NB4 (cell line): ENCODE measurements at regions not wholly inside any gene's neighbourhood (a gene's known extent, or its start where the extent isn't known, plus 50 kb on each side); places are given as distances from the start of the nearest gene placed in this dataset.

ENCODE experiments used
- MYC ChIP-seq: IDR thresholded peaks from 2 replicates; pipeline ENCODE4 v1.6.1; 2011; ENCODE audit warnings: low read depth, low read length
- POLR2A ChIP-seq: IDR thresholded peaks from 2 replicates; pipeline ENCODE4 v1.6.1; 2011; ENCODE audit warnings: mild to moderate bottlenecking; ENCODE audit not compliant: insufficient read length; ENCODE audit errors: extremely low read depth
- TF ChIP-seq, protein P1 (sequence below): IDR thresholded peaks from one replicate; pipeline ENCODE4 v1.5.1; 2012; ENCODE audit warnings: low read depth, low read length
- TF ChIP-seq, protein P2 (sequence below): IDR thresholded peaks from 2 replicates; pipeline ENCODE4 v1.6.1; 2011; ENCODE audit warnings: low read depth, low read length

DNA sequence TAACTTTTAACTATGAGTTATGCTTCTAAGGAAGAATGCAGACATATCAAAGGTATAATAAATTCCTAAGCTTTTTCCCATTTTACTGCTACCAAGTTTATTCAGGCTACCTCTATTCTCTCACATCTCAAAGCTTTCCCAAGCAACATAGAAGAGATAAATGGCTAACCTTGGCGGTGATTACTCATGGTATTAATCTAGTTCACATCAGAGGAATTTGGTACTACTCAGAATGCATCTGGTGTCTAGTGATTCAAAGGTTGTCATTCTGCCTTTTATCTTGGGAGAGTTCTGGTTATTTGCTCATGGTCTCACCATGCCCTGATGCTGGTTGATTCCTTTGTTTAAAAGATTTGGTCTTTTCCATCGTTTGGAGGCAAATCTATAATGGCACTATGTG is 182.7 kb downstream of the TAF11L14 start:
- TF ChIP-seq, protein P1, sequence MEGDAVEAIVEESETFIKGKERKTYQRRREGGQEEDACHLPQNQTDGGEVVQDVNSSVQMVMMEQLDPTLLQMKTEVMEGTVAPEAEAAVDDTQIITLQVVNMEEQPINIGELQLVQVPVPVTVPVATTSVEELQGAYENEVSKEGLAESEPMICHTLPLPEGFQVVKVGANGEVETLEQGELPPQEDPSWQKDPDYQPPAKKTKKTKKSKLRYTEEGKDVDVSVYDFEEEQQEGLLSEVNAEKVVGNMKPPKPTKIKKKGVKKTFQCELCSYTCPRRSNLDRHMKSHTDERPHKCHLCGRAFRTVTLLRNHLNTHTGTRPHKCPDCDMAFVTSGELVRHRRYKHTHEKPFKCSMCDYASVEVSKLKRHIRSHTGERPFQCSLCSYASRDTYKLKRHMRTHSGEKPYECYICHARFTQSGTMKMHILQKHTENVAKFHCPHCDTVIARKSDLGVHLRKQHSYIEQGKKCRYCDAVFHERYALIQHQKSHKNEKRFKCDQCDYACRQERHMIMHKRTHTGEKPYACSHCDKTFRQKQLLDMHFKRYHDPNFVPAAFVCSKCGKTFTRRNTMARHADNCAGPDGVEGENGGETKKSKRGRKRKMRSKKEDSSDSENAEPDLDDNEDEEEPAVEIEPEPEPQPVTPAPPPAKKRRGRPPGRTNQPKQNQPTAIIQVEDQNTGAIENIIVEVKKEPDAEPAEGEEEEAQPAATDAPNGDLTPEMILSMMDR, result no peak
- TF ChIP-seq POLR2A (no peak), MYC (no peak)
- TF ChIP-seq, protein P2, sequence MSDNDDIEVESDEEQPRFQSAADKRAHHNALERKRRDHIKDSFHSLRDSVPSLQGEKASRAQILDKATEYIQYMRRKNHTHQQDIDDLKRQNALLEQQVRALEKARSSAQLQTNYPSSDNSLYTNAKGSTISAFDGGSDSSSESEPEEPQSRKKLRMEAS, result no peak
